ENCODE measurements at regions not wholly inside any gene's neighbourhood (a gene's known extent, or its start where the extent isn't known, plus 50 kb on each side); places are given as distances from the start of the nearest gene placed in this dataset.

GRCh38 chr22:48434868-48435250, 1392.8 kb downstream of the BRD1 start:
- no peak for DNase-seq (ENCODE audit: low read depth in 2 of 2)

DNA sequence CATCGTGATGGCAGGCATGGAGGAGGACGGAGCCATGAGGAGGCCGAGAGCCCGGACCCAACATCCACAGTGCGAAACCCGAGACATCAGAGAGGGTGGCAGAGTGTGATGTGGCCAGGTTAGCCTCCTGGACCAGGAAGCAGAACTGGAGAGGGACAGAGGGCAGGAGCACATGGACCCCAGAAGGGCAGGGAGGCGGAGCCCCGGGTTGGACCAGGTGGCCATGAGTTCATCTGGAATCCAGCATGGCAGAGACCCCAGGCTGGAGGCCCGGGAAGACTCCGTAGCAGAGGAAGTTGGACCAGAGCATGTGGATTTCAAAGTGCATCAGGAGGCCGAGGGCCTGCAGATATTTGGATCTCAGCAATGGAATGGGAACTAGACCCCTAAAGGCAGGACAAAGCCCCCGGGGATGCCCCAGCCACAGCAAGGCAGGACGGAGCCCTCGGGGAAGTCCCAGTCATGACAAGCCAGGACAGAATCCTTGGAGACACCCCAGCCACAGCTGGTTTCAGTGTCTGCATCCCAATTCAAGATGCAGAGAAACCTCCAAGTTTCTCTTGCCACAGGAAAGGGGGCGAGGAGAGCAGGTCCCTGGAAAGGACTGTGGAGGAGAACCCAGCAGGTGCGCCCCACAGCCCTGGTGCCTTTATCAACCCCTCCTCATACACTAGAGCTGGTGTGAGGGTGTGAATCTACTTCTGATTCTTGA, 1393.4 kb downstream of the BRD1 start:
- no peak for DNase-seq (ENCODE audit: low read depth in 2 of 2)

DNA sequence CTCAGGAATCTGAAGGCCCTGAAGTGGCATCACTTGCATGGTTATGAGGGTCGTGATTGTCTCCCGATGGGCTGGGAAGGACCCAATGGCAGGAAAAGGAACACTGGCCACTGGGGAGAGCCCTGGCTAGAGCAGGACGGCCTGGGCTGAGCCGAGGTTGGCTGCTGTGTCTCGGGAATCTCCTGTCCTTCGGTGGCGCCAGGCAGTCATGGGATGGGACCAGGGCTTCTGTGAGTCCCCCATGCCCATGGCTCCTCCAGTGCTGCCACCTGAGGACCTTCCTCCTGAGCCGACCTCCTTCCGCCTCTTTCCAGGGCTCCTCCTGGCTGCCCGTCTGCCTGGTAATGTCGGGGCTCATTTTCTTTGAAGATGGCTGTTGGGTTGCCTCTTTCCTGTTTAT, 1394.0 kb downstream of the BRD1 start:
- DNase-seq (ENCODE audit: low read depth in 2 of 2): no peak

GRCh38 chr22:48432781-48433518, 1394.7 kb downstream of the BRD1 start:
- no peak for DNase-seq (ENCODE audit: low read depth in 2 of 2)

- no peak for DNase-seq (ENCODE audit: low read depth in 2 of 2)
These were observed 1395.9 kb downstream of the BRD1 start for GRCh38 chr22:48431536-48432315.

DNA sequence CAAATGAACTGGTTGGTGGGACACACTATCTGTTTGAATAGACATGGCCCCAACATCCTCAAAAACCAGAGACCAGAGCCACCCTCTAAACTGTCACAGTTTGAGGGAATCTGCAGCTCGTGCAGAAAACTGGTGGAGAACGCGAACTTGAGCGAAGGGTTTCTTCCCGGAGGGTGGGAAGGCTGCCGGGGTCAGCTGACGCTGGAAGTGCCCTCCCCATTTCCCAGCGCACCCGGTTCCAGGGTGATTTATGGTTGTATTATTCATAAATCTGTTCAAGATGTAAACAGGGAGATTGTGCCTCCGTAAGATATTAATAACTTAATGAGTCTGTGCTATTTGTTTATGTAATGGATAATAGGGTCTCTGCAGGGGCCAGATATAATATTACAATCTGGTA, 1396.7 kb downstream of the BRD1 start:
- no peak for DNase-seq (ENCODE audit: low read depth in 2 of 2)

- no peak for DNase-seq (ENCODE audit: low read depth in 2 of 2)
These were observed 1398.1 kb downstream of the BRD1 start for GRCh38 chr22:48429446-48430020.

DNA sequence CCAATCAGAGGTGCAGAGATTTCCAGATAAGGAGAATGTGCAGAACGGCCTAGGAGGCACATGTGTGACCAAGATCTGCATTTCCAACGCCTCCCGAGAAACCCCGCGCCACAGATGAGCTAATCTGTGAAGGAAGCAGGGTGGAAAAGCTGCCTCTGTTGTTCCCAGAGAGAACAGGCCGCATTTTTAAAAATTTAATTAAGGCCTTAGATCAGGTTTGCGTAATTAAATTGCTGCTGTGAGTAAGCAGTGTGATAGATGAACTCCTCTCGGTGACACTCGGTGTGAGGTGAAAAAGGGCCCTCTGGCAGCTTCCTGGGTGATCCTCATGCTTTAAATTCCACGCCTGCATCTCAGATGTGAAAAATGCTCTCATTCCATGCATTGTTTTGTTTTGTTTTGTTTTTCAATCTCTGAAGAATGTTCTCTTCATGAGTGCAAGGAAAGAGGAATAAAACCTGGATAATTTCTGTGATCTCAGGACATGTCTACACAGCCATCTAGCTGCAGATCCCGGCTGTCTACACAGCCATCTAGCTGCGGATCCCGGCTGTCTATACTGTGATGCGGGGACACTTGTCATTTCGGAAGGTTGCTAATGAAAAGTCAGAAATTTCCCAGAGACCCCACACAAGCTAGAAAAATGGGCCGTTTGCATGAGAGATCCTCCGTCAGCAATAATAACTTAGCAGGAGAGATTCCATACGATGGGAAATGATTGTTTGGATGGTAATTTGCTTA, 1398.9 kb downstream of the BRD1 start:
- DNase-seq (ENCODE audit: low read depth in 2 of 2): no peak

DNA sequence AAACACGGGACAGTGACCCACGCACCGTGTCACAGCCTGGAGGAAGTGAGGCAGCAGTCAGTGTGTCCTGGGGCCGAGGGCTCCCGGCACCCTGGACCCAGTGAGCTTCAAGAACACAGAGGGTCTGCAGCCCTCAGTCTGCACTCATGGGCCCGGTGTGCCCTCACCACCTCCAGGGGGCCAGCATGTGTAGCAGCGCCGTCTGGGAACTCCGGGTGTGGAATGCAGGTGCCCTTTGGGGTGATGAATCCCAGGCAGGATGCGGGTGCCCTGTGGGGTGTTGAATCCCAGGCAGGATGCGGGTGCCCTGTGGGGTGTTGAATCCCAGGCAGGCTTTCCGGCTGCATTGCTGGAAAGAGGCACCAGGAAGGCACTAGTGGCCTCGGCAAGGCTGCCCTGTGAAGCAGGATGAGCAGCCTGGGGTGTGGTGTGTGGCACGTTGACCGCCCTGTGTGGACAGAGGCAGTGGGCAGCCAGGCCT, 1399.9 kb downstream of the BRD1 start:
- no peak for DNase-seq (ENCODE audit: low read depth in 2 of 2)

GRCh38 chr22:48426466-48427380, 1401.0 kb downstream of the BRD1 start:
- no peak for DNase-seq (ENCODE audit: low read depth in 2 of 2)

DNA sequence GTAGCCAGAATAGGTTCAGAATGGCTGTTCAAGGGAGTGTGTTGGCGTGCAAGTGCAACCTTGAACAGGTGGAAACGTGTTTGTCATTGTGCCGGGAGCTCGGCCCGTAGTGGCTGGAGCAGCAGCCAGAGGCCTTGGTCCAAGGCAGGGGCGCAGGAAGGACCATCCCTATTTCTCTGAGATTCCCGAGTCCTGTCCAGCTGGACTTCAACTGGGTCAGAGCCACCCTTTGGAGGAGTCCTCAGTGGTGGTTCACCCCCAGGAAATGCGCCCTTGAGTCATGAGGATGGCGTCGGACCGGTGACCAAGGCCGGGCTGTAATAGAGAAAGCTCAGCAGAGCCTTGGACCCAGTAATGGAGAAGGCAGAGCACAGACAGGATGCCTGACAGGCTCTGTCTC, 1402.0 kb downstream of the BRD1 start:
- no peak for DNase-seq (ENCODE audit: low read depth in 2 of 2)

- no peak for DNase-seq (ENCODE audit: low read depth in 2 of 2)
These were observed 1402.6 kb downstream of the BRD1 start for GRCh38 chr22:48425091-48425506.

- DNase-seq (ENCODE audit: low read depth in 2 of 2): no peak
These were observed 1403.0 kb downstream of the BRD1 start for GRCh38 chr22:48424661-48425060.

DNA sequence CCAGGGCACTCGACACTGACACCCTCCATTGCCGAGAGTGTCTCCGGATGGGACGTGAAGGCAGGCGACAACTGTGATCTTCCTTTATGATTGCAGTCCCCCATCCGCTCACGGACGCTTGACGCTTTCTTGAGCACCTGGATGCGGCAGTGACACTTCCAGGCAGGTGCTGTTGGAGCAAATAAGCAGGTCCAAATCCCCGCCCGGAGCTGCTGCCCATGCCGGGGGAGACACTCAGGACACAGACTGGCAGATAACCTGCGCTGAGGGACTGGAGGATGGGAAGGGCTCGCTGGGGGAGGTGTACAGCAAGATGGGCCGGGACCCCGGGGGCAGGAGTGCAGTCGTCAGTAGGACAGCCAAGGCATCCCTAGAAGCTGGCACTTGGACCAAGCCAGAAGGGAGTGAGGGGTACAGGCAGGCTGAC, 1403.5 kb downstream of the BRD1 start:
- no peak for DNase-seq (ENCODE audit: low read depth in 2 of 2)

- no peak for DNase-seq (ENCODE audit: low read depth in 2 of 2)
These were observed 1404.2 kb downstream of the BRD1 start for GRCh38 chr22:48423481-48423911.

DNA sequence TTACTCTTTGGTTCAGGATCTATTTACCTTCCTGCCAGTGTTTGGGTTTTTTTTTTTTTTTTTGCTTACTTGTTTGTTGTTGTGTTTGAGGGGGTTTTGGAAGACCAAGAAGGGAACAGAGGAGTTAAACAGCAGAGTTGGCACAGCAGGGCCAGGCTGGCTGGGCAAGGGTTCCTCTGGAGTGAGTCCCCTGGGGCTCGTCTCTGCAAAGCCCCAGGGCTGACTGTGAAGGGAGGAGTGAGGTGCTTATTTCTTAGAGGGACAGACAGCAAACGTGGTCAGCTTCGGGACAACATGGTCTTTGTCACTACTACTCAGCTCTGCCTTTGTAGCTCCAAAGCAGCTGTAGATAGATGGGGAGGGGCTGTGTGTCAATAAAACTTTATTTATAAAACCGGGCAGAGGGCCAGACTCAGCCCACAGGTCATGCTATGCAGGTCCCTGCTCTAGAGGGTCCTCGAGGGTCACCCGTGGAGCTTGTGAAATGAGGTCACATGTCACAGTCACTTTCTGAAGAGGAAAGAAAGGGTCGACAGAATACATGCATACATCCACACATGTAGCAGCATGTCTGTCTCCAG, 1404.7 kb downstream of the BRD1 start:
- DNase-seq (ENCODE audit: low read depth in 2 of 2): no peak

DNA sequence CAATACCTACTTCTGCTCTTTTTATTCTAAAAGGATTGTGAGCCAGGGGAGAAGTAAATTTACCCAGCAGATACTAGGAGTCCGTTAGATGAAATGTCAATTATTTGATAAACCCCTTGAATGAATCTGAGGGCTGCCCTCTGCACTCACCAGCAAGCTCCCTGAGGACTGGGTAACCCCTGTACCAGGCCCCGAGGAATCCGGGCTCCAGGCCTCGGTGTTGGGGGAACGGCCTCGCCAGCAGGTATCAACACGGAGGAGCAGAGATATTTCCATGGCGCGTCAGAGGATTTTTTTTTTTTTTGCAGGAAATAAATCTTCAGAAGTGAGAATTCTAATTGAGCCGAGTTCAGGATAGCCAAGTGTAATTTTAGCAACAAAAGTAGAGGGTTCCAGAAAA, 1408.8 kb downstream of the BRD1 start:
- no peak for DNase-seq (ENCODE audit: low read depth in 2 of 2)

DNA sequence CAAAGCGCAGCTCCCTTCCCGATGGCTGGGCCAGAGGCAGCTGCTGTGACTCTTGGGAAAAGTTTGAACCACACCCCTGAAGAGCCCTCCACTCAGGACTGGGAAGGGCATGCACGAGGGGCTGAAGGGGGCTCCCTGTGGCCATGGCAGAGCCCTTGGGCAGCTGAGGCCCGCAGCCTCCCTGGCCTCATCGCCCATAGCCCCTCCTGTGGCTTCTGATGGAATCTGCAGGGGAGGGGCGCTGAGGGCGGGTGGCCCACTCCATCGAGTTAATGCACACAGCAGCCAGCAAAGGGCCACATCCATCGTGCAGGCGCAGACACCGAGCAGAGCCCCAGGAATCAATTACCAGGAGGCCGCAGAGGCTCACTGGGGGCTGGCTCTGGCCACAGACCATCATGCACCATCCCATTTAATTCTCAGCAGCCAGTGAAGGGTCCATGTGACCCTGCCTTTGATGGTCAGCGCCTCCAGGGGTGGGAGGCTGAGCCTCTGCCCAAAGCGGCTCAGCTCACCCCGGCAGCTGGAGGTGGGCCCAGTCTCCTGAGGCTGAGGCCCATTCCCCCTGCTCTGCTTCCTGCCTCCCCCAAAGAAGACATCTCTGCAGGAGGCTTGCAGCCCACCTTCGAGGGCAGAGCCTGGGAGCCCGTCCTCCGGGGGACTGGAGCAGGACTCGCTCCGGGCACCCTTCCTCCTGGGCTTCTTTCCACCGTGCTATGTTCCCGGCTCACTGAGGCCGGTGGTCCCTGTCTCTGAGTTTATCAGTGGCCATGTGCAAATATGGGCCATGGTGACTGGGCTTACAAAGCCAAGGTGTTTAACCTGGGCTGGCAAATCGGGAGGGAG, 1410.2 kb downstream of the BRD1 start:
- DNase-seq (ENCODE audit: low read depth in 2 of 2): no peak
